GM19395 (cell line): ENCODE measurements at regions not wholly inside any gene's neighbourhood (a gene's known extent, or its start where the extent isn't known, plus 50 kb on each side); places are given as distances from the start of the nearest gene placed in this dataset.

Experiments used
- ATAC-seq: cut with Tn5 transposase; IDR thresholded peaks from one replicate; pipeline ENCODE4 v1.9.1; 2021; ENCODE audit warnings: mild to moderate bottlenecking, moderate library complexity; ENCODE audit not compliant: unreplicated experiment

DNA sequence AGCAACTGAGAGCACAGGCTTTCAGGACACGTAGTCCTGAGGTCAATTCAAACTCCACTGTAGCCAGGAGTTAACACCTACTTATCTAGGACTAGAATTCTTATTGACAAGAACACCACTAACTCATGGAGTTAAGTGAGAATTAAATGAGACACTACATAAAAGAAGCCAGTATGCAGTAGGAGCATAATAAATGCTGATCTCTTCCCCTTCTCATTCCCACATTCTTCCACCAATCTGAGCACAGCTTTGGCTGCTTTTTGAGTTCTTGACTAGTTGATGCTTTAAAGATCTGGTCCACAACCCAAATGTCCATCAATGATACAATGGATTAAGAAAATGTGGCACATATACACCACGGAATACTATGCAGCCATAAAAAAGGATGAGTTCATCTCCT lies 55.2 kb downstream of the TTC32 start:
- ATAC-seq, result no peak

- no peak for ATAC-seq
These were observed 55.8 kb downstream of the TTC32 start for GRCh38 chr2:19846030-19846429.

DNA sequence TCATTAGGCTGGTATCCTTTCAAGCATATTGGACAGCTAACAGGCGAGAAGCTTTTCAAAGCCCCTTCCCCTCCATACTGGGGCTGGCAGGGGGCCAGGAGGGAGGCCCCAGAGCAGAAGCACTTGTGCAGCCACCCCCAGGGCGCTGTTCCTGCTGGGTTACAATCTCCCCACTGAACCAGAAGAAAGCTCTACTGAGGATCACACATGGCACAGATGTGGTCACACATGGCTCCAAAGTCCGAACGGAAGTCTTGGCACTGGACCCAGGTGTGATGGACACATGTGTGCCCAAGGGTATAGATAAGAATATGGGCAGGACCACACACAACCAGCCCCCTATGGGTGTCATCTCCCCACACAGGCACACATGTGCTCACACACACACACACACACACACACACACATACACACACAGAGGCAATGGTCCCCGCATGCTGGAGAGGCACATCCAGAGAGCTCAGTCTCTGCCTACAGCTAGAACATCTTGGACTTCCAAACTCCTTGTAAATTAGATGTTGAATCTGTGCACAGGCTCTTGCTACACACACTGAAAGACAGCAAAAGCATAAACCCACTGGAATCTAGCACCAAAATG lies 56.4 kb downstream of the TTC32 start:
- no peak for ATAC-seq

DNA sequence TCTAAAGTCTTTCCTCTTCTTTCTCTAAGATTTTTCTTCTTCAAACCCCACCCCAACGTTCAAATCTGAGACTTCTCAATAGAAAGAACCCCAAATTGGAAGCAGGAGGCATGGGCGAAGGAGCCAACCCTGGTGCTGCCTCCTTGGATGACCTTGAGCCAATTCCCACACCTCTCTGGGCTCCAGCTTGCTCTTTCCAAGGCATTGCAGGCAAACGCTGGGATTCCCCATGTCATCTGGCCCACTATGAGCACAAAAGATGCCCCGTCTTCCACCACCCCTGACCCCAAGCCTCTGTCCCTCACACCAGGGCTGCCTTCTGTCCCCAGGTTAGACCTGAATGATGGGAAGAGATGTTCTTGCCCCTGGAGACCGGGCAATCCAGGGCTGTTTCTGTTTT lies 57.0 kb downstream of the TTC32 start:
- no peak for ATAC-seq

- no peak for ATAC-seq
These were observed 57.7 kb downstream of the TTC32 start for GRCh38 chr2:19843992-19844515.

- ATAC-seq, result no peak
These were observed 59.7 kb downstream of the TTC32 start for GRCh38 chr2:19841918-19842693.

- ATAC-seq, result no peak
These were observed 62.3 kb downstream of the TTC32 start for GRCh38 chr2:19839438-19839837.

DNA sequence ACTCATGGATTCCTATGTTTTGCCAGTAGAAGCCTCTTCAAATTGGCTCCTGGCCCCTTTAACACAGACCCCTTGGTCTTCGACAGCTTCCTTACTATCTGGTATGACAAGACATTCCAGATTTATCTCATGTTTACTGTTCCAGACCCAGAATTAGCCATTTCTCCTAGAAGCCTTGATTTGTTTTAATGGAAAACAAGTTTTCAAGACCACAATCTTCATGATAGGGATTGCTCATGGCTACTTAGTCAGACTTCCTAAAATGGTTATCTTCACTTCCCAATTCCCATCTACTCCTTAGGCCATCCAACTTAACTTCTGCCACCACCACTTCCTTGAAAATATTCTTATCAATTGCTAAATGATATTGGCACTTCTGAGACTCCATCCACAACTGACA lies 63.2 kb downstream of the TTC32 start:
- ATAC-seq, result no peak

- ATAC-seq, result no peak
These were observed 64.5 kb downstream of the TTC32 start for GRCh38 chr2:19837235-19837766.

DNA sequence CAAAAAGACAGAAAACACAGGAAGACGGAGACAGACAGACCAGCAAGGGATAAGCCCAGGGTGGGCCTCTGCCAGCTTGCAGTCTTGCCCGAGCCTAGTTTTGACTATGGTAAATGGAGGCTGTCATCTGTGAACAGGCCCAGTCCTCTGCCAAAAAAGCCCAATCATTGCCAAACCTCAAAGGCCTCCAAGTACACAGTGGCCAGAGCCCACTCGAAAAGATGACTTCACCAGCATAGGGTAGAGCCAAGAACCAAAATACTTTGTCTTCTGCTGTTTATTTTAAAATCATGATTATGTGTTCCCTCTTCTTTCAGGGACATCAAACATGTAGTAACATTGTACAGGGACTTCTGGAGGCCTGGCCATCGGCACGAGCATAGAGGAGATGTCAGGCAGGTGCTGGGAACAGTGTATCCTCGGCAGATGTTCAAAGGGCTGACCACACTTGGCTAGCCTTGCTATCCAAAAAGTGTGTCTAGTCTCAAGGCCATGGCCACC lies 66.0 kb downstream of the TTC32 start:
- ATAC-seq, result no peak

- ATAC-seq, result no peak
These were observed 67.8 kb downstream of the TTC32 start for GRCh38 chr2:19833978-19834377.

DNA sequence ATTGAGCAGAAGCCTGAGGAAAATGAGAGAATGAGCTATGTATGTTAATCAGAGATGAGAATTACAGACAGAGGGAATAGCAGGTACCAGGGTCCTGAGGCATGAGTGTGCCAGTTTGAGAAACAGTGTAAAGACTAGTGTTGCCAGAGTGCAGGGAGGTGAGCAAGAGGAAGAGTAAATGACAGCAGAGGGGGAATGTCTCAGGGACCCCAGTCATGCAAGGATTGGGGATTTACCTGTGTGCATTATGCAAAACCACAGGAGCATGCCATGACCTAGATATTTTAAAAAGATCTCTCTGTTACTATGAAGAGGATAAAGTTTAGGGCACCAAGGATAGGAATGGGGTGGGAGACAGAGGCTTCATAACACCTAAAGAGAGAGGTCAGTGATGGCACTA lies 72.1 kb downstream of the TTC32 start:
- no peak for ATAC-seq

DNA sequence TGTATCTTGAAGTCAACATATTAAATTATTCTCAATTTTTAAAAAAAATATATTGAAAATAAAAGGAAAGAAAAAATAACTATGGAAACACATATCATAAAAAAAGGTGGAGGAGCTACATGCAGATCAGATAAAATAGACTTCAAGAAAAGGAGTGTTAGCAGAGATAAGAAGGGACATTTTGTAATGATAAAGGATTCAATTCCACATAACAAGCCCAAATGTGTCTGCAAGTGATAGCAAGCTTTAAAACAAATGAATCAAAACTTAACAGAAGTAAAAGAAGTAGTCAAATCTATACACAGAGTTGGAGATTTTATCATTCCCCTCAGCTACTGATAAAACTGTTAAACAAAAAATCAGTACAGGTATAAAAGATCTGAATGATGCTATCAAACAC lies 74.9 kb downstream of the TTC32 start:
- ATAC-seq, result no peak

DNA sequence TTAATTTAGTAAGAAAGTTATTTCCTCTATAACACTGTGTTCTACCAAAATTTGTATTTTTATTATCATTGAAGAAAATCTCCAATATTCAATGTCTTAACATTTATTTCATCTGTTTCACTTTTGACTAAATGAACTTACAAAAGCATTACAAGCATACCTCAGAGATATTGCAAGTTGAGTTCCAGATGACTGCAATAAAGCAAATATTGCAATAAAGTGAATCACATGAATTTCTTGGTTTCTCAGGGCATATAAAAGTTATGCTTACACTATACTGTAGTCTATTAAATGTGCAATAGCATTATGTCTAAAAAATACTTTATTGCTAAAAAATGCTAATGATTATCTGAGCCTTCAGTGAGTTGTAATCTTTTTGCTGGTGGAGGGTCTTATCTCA lies 78.3 kb downstream of the TTC32 start:
- no peak for ATAC-seq

DNA sequence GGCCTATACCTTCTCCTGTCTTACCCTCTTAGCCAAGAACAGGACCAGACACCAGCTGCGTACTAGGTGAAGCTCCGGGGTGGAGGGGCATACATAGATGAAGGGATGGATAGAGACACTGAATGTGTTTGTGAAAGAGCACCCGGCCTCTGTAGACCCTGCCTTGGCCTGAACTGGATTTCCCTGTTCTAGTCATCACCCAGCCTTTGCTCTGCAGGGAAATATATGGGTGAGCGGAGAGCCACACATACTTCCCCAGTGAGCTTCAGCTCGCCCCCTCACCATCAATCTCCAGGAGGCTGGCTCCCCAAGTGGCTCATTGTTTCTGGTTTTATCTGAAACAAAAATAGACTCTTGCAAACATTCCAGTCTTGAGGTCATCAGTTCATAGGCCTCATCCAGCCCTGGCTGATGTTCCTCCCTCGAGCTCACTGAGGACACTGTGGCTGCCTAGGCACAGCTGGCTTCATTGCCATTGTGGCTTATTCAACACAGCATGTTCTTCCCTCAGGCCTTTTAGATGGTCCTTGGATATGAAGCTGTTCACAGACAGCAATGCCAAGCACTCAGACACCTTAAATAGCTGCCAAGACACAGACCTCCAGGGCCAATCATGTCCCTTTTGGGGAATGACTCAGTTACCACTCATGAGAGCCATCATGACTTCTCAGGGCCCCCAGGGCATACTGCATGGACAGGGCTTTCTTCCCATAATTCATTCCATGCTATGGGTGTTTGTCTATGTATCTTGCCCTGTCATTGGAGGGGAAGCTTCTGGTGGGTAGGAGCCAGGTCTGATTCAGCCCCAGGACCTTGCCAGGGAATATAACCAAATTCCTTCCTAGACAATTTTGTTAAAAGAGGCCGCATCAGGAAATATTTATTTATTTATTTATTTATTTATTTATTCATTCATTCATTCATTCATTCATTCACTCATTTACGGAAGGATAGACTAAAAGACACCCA lies 82.4 kb downstream of the TTC32 start:
- no peak for ATAC-seq

DNA sequence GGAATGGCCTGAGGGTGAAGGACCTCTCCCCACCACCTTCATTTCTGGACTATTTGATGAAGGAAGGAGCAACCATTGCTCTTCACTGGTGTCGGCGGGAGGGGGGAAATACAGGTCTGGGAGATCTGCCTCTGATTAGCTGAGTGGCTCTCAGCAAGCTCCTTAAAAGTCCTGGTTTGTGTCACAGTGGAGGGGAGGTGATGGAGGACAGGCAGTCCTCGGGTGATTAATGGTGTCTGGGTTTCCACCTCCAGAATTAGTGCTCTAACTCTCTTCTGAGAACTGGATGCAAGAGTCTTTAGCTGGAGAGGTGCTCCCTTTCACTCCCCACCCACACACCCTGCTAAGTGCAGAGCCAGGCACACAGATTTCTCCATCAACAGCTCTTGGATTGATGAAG lies 83.2 kb downstream of the TTC32 start:
- ATAC-seq, result no peak

GRCh38 chr2:19818039-19818438 lies 83.7 kb downstream of the TTC32 start:
- ATAC-seq, result no peak

DNA sequence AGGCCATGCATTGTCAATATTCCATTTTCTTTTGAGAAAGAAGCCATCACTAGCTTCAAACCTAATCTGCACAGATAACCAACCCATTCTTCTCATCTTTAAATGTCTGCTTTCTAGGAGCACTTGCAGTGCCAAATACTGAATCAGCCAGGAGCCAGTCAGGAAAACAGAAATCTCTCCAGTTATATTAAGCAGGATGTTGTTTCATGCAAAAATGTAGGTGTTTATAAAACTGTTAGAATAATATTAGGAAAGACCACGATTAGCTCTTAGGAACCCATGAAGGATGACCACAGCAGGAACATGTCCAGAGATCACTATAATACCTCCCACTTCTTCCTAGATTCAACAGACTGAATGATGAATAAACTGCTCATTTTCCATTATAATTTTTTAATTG lies 86.0 kb downstream of the TTC32 start:
- ATAC-seq, result no peak

DNA sequence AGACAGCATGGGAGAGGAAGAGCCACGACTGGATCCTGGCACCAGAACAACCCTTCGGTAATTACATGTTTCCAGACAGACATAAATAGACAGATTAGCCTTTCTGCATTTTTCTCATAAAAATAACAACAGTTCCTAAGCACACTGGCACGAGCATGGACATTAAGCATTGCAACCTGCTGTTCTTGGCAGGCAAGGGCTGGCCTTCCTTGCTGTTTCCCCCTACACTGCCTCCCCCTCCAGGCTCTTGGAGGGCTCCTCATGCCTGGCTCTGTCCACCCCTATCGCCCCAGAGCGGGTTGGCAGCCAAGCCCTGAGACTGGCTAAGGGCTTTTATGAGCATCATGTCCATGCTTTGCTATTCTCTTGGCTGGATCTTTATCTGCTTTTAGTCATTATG lies 89.6 kb downstream of the TTC32 start:
- no peak for ATAC-seq

- no peak for ATAC-seq
These were observed 90.6 kb downstream of the TTC32 start for GRCh38 chr2:19811186-19811585.

- ATAC-seq, result no peak
These were observed 91.1 kb downstream of the TTC32 start for GRCh38 chr2:19810637-19811036.
